Myocyte (in vitro differentiated cells): ENCODE measurements at regions not wholly inside any gene's neighbourhood (a gene's known extent, or its start where the extent isn't known, plus 50 kb on each side); places are given as distances from the start of the nearest gene placed in this dataset.
A peak's percentile ranks its signal among the peaks of the same experiment; 100 is the strongest.

ENCODE experiments used
- DNase-seq: peaks from one replicate; pipeline ENCODE4 v3.0.0-alpha.2; 2012; ENCODE audit warnings: low read depth

DNA sequence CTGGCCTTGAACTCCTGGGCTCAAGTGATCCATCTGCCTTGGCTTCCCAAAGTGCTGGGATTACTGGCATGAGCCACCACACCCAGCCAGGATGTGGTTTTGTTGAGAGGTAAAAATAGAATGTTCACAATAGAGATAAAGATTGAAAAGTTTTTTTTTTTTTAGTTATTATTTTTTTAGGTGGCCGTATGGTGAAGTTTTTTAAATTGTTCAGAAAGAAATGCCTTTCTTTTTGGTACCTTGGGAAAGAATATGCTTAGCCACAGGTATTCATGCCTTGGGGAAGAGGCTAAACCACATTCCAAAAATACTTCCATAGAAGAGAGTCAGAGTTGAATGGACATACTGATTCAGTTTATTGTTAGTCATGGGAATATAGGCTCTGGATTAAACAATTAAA lies 143.4 kb downstream of the C11orf91 start:
- peak; percentile 60 for DNase-seq

GRCh38 chr11:33554219-33554618 lies 146.4 kb downstream of the C11orf91 start:
- DNase-seq = no peak

DNA sequence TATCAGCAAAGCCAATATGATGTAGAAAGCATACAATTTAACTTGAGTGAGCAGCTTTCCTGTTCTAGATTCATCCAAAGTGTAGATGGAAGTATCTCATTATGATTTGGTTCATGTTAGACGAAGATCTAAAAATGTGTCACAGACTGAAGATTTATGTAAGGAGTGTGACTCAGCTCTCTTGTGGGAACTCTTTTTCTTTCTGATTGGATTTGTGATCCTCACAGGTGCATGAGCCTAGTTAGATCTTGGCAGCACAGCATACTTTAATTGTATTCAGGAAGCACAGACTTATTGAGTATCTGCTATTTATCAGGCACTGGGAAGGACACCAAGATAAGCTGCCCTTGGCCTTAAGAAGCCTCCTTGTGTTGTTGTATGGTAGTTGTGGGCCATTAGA lies 147.1 kb downstream of the C11orf91 start:
- no peak for DNase-seq

GRCh38 chr11:33552756-33553155 lies 147.9 kb downstream of the C11orf91 start:
- DNase-seq = no peak

DNA sequence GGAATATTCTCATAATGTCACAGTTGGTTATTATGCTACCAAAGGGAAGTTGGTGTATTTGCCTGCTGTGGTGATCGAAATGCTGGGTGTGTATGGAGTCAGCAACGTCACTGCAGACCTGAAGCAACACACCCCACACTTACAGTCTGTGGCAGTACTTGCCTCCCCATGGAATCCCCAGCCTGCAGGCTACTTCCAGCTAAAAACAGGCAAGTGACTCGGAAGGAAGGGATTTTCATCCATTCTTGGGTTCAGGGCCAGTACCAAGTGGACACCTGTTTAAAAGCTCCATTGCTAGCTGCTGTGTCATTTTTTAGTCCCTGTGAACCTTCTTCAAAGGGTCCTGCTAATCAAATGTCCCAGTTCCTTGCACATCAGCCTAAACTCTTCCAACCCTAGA lies 149.6 kb downstream of the C11orf91 start:
- DNase-seq = peak; percentile 88

DNA sequence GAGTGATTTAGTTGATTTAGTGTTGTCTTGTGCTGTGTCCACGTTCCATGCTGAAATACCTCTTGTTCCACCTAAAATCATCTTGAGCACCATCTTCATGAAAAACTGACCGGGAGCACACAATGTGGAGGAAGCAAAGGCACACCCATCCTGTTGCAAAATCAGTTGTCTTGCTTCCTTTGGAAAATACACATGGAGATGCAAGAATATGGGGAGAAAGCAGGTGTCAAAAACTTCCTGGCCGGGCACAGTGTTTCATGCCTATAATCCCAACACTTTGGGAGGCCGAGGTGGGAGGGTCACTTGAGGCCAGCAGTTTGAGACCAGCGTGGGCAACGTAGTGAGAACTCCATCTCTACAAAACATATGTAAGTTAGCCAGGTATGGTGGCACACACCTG lies 151.1 kb downstream of the C11orf91 start:
- DNase-seq = no peak

GRCh38 chr11:33545931-33546330 lies 154.7 kb downstream of the C11orf91 start:
- DNase-seq = no peak

DNA sequence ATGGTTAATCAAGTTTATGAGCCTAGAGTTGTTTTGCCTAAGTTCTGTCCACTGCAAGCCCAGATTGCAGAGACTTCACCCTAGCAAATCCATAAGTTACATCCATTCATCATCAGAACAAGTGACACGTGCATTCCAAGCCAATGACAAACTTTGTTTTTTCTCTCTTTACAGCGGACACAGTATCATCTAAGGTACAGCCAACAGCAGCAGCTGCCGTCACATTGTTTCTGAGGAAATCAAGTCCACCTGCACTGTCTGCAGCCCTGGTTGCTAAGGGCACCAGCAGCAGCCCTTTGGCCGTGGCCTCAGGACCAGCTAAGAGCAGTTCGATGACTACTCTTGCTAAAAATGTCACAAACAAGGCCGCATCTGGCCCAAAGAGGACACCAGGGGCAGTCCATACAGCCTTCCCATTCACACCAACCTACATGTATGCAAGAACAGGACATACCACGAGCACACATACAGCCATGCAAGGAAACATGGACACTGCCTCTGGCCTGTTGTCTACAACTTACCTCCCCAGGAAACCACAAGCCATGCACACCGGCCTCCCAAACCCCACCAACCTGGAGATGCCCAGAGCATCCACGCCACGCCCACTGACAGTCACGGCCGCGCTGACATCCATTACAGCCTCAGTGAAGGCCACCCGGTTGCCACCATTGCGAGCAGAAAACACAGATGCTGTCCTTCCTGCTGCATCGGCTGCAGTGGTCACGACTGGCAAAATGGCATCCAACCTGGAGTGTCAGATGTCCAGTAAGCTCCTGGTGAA lies 155.8 kb downstream of the C11orf91 start:
- DNase-seq = no peak

DNA sequence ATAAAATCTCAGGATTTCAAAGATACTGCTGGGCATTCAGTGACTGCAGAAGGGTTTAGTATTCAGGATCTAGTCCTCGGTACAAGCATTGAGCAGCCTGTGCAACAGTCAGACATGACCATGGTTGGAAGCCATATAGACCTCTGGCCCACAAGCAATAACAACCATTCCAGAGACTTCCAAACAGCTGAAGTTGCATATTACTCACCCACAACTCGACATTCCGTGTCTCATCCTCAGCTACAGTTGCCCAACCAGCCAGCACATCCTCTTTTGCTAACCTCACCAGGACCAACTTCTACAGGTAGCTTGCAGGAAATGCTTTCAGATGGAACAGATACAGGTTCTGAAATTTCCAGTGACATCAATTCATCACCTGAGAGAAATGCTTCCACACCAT lies 156.8 kb downstream of the C11orf91 start:
- DNase-seq = no peak

DNA sequence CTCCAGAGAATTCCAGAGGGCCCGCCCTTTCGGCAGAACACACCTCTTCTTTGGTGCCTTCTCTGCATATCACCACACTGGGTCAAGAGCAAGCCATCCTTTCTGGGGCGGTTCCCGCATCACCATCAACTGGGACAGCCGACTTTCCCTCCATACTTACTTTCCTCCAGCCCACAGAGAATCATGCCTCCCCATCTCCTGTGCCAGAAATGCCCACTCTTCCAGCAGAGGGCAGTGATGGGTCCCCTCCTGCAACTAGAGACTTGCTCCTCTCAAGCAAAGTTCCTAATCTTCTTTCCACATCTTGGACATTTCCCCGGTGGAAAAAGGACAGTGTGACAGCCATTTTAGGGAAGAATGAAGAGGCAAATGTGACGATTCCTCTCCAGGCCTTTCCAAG lies 157.7 kb downstream of the C11orf91 start:
- DNase-seq = peak; percentile 63

- no peak for DNase-seq
Observed at GRCh38 chr11:33540946-33541915, 159.4 kb downstream of the C11orf91 start.

DNA sequence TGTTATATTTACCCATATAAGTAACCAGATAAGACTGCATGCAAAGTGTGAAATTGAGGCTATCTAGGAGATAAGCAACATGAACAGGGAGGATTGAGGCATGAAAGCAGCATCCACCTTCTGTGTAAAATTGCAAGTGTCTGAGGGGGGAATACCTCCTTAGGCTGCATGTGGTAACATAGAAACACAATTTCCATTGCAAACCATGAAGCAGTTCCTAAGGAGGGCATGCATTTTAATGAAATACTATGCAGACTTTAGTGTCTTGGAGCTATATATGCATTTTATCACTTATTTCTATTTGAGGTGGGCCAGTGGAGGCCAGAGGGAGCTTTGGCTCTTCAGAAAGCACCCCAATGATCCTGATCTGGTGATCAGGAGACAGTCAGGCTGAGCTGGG lies 160.2 kb downstream of the C11orf91 start:
- no peak for DNase-seq

DNA sequence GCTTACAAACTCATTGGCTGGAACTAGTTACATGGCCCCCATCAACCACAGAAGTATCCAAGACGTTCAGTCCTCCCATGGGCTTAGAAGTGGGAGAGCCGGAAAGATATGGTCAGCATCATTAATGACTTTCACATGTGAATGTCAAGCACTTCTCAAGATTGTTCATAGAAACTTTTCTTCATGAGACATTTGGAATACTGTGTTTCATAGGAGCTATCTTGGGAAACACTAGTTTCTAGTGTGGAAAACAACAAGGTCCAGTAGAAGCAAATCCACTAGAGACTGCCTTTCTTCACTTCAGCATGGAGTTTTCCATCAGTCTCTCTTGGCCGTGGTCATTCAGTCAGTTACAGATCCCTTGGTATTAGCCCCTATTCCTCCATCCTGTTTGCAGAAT lies 160.9 kb downstream of the C11orf91 start:
- no peak for DNase-seq

GRCh38 chr11:33538726-33539125 lies 161.9 kb downstream of the C11orf91 start:
- DNase-seq = no peak

- peak; percentile 94 for DNase-seq
Observed at GRCh38 chr11:33536178-33536577, 164.4 kb downstream of the C11orf91 start.

DNA sequence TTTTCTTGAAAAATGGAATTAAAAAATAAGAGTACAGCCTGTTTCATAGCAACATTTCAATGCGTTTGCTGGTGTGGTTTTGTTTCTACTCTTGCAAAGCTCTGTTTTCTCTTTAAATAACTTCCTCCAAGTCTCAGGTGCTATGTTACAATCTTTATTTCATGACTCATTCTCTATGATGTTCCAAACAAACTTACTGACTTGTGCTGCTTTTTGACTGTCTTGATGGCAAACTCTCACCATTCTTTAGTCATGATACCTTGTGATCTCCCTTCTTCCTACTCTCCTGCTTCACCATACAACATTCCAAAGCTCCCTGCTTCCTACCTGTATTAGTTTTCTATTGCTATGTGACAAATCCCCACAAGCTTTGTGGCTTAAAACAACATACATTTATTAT lies 166.1 kb downstream of the C11orf91 start:
- DNase-seq = no peak

- DNase-seq = no peak
Observed at GRCh38 chr11:33533386-33534052, 167.1 kb downstream of the C11orf91 start.

DNA sequence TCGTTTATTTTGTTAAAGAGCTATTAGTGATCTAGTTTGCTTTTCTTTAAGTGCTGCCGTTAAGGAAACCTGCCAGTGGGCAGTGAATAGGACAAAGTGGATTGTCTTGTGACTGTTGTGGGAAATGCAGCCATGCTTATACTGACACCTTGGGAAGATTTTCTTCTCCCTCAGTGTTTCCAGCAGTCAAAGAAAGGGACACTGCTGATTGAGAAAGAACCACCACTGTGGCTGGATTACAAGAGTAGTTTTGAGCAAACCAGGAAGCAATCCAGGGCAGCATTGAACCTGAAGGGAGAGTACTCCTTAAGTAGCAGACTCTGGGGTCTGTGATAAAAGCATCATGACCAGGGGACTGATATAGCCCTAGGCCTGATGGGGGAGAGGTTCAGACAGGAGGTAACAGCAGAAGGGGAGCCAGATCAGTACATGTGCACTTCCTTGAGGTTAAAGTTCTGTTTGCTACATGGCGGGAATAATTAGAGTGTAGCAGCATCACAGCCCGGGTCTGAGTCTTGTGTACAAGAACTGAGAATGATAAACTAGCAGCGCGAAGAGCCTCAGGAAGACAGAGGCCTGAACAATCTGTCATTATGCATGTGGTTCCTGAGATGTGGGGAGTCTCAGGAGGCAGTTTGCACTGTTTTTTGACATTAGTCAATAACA lies 167.8 kb downstream of the C11orf91 start:
- no peak for DNase-seq

- no peak for DNase-seq
Observed at GRCh38 chr11:33532257-33532656, 168.4 kb downstream of the C11orf91 start.

DNA sequence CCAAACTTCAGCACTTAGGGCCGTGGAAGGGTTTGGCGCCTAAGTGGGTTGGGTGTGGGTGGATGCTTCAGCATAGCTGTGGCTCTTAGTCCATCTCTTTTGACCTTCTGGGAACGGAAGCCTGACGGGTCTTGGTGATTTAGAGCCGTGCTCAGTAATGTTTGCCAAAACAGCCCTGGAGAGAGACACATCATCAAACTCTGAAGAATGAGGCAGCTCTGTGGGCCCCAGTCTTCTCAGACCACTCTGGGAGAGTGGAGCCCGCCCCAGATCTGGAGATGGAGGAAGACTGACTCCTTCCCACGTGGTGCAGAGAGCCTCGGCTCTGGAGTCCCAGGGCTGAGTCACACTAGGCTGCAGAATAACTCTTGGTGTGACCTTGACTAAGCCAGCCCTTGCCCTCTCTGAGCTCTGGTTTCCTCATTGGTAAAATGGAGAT lies 168.9 kb downstream of the C11orf91 start:
- peak; percentile 56 for DNase-seq

- peak; percentile 45 for DNase-seq
Observed at GRCh38 chr11:33530815-33531214, 169.8 kb downstream of the C11orf91 start.
